Caco-2 (cell line): ENCODE measurements at regions not wholly inside any gene's neighbourhood (a gene's known extent, or its start where the extent isn't known, plus 50 kb on each side); places are given as distances from the start of the nearest gene placed in this dataset.

Experiments used
- BruUV-seq: library from RNA; stranded (reverse); fragments of 400-500 nt; replicated peaks from 2 replicates; lab custom pipeline; 2021; lab: Mats Ljungman, UMichigan
- CTCF ChIA-PET: fragments of 300-600 bp; sonication (Branson Sonifier 250); formaldehyde crosslinking; loops from one replicate; lab custom pipeline; 2022; ENCODE audit warnings: antibody characterized with exemption; lab: Charles Lee
- POLR2A ChIA-PET: fragments of 300-600 bp; sonication (Branson Sonifier 250); formaldehyde crosslinking; loops from one replicate; lab custom pipeline; 2022; ENCODE audit warnings: antibody characterized with exemption; lab: Charles Lee
- DNase-seq, 2 experiments: peaks; one replicate each; pipeline versions ENCODE4 v3.0.0 to v3.0.0-alpha.2; 2020 to 2022
- H3K27me3 ChIP-seq: replicated peaks from 2 replicates; pipeline ENCODE4 v1.6.0; 2011; ENCODE audit warnings: low read length; ENCODE audit not compliant: control insufficient read depth, insufficient read depth
- H3K36me3 ChIP-seq: 2 replicates; pipeline ENCODE4 v1.5.1; 2011; ENCODE audit warnings: low read length; ENCODE audit not compliant: control insufficient read depth, insufficient read depth
- H3K4me1 ChIP-seq: fragments of 250-450 bp; sonication (Bioruptor Pico); 2 replicates; pipeline ENCODE4 v1.5.1; 2020; ENCODE audit warnings: mild to moderate bottlenecking
- H3K4me3 ChIP-seq: 2 replicates; pipeline ENCODE4 v1.5.1; 2011; ENCODE audit warnings: low read depth, mild to moderate bottlenecking, control low read depth, low read length
- H3K9me3 ChIP-seq: fragments of 250-450 bp; sonication (Bioruptor Pico); 2 replicates; pipeline ENCODE4 v1.5.1; 2020; ENCODE audit warnings: mild to moderate bottlenecking, moderate library complexity
- H3K27ac Mint-ChIP-seq: one replicate; pipeline ENCODE4 v1.8.0; 2022; ENCODE audit warnings: mixed read lengths; ENCODE audit not compliant: unreplicated experiment
- H3K27me3 Mint-ChIP-seq: one replicate; pipeline ENCODE4 v1.8.0; 2022; ENCODE audit warnings: mixed read lengths; ENCODE audit not compliant: insufficient read depth, unreplicated experiment
- H3K36me3 Mint-ChIP-seq: one replicate; pipeline ENCODE4 v1.8.0; 2022; ENCODE audit warnings: mild to moderate bottlenecking, mixed read lengths; ENCODE audit not compliant: insufficient read depth, unreplicated experiment
- H3K4me1 Mint-ChIP-seq: one replicate; pipeline ENCODE4 v1.8.0; 2022; ENCODE audit warnings: low read depth, mixed read lengths; ENCODE audit not compliant: unreplicated experiment
- H3K4me3 Mint-ChIP-seq: one replicate; pipeline ENCODE4 v1.8.0; 2022; ENCODE audit warnings: mild to moderate bottlenecking, moderate library complexity, mixed read lengths; ENCODE audit not compliant: unreplicated experiment
- H3K9me3 Mint-ChIP-seq: one replicate; pipeline ENCODE4 v1.8.0; 2022; ENCODE audit warnings: mixed read lengths; ENCODE audit not compliant: unreplicated experiment
- CTCF ChIP-seq, 2 experiments: fragments of 200-600 bp in 1 of 2; IDR thresholded peaks; 1 replicate in 1 of 2; 2 replicates in 1 of 2; pipeline versions ENCODE4 v1.5.1 to v1.8.0; 2011 to 2022; ENCODE audit warnings: antibody characterized with exemption in 1 of 2, control low read depth in 1 of 2, inconsistent platforms in 1 of 2, low read depth in 1 of 2, low read length in 1 of 2, mild to moderate bottlenecking in 1 of 2, moderate library complexity in 1 of 2; ENCODE audit not compliant: insufficient read depth in 1 of 2, severe bottlenecking in 1 of 2, unreplicated experiment in 1 of 2
- intact Hi-C: fragments of 100-400 bp; cut with micrococcal nuclease; formaldehyde crosslinking; loops from one replicate; pipeline ENCODE4 v1.10.0; 2022; ENCODE audit not compliant: unreplicated experiment

- no TSS peak for BruUV-seq
- H3K27me3 ChIP-seq: no peaks in the 10 kb centered on the region
- intact Hi-C loops: no loop called here
- no peaks in the 10 kb centered on the region for H3K9me3 ChIP-seq
- H3K27me3 Mint-ChIP-seq: peaks cover 2% of the 10 kb centered on the region
- no peaks in the 10 kb centered on the region for H3K36me3 ChIP-seq
- no peaks in the 10 kb centered on the region for H3K9me3 Mint-ChIP-seq
- CTCF ChIA-PET: no interaction called here
- TF ChIP-seq CTCF (IDR thresholded peaks at IDR 0.05; ENCODE audit: insufficient read depth in 1 of 2, low read depth in 1 of 2, low read length in 1 of 2, severe bottlenecking in 1 of 2, unreplicated experiment in 1 of 2): no peak
- no peaks in the 10 kb centered on the region for H3K36me3 Mint-ChIP-seq
- H3K4me1 ChIP-seq: no peaks in the 10 kb centered on the region
- H3K27ac Mint-ChIP-seq: no peak overlapping the region
- POLR2A ChIA-PET: no interaction called here
- no peak for DNase-seq
- no peaks in the 10 kb centered on the region for H3K4me1 Mint-ChIP-seq
- H3K4me3 Mint-ChIP-seq: no peak overlapping the region
- H3K4me3 ChIP-seq: no peak overlapping the region
These were observed 60.7 kb upstream of the ITGA4 start for GRCh38 chr2:181396256-181397123.

DNA sequence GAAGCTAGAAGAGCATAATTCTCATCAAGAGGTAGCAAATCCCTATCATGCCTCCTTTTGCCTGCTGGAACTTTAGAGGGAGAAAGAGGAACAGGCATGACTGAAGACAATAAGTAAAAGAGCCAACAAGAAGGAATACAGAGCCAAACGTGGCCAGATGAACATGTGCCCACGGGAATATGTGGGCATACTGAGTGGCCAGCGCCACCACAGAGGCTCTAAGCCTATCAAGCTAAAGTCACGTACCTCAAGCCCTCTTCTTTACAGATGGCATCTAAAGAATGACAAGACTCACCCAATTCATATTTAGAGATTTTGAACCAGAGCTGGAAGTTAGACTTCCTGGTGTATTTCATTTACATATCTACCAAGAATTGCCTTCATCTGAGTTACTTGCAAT is 59.9 kb upstream of the ITGA4 start:
- DNase-seq: no peak
- BruUV-seq: no TSS peak
- H3K36me3 ChIP-seq: no peaks in the 10 kb centered on the region
- Mint-ChIP-seq H3K4me1 (no peaks in the 10 kb centered on the region), H3K4me3 (no peak overlapping the region), H3K27ac (no peak overlapping the region), H3K36me3 (no peaks in the 10 kb centered on the region), H3K9me3 (no peaks in the 10 kb centered on the region), H3K27me3 (no peaks in the 10 kb centered on the region)
- no peak overlapping the region for H3K4me3 ChIP-seq
- no peak for TF ChIP-seq CTCF (IDR thresholded peaks at IDR 0.05; ENCODE audit: insufficient read depth in 1 of 2, low read depth in 1 of 2, low read length in 1 of 2, severe bottlenecking in 1 of 2, unreplicated experiment in 1 of 2)
- POLR2A ChIA-PET: no interaction called here
- H3K9me3 ChIP-seq: no peaks in the 10 kb centered on the region
- CTCF ChIA-PET: no interaction called here
- intact Hi-C loops: no loop called here
- H3K27me3 ChIP-seq: no peaks in the 10 kb centered on the region
- no peaks in the 10 kb centered on the region for H3K4me1 ChIP-seq

DNA sequence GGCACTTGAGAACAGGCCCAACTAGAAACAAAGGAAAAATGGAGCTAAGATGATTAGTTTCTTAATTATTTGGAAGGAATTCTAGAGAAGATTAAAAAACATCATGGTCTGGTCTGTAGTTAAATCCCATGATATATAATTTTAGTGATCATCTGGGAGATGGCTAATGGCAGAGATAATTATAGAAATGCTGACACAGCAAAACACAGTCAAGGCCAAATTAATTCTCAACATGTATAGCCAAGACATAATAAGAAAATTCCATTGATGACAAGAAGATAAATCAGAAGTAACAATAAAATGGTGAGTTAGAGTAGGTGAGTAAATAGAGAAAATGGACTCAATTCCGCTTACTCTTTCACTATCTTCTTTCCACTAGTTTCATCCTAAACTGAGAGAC is 59.2 kb upstream of the ITGA4 start:
- Mint-ChIP-seq H3K27me3 (no peaks in the 10 kb centered on the region), H3K9me3 (no peaks in the 10 kb centered on the region), H3K4me1 (no peaks in the 10 kb centered on the region), H3K27ac (no peak overlapping the region), H3K4me3 (no peak overlapping the region), H3K36me3 (no peaks in the 10 kb centered on the region)
- intact Hi-C loops: no loop called here
- no peak for DNase-seq
- no peaks in the 10 kb centered on the region for H3K9me3 ChIP-seq
- no peaks in the 10 kb centered on the region for H3K4me1 ChIP-seq
- no peak overlapping the region for H3K4me3 ChIP-seq
- H3K36me3 ChIP-seq: no peaks in the 10 kb centered on the region
- CTCF ChIA-PET: no interaction called here
- no TSS peak for BruUV-seq
- TF ChIP-seq CTCF (IDR thresholded peaks at IDR 0.05; ENCODE audit: insufficient read depth in 1 of 2, low read depth in 1 of 2, low read length in 1 of 2, severe bottlenecking in 1 of 2, unreplicated experiment in 1 of 2): no peak
- H3K27me3 ChIP-seq: no peaks in the 10 kb centered on the region
- POLR2A ChIA-PET: no interaction called here
